T-cell (primary cell): ENCODE measurements at regions not wholly inside any gene's neighbourhood (a gene's known extent, or its start where the extent isn't known, plus 50 kb on each side); places are given as distances from the start of the nearest gene placed in this dataset.
A peak's percentile ranks its signal among the peaks of the same experiment; 100 is the strongest.

Experiments used
- ATAC-seq, 4 experiments: fragments of 200-7000 bp in 3 of 4; fragments of 150-1000 bp in 1 of 4; cut with Tn5 transposase; replicated peaks in 1 of 4; 1 replicate in 3 of 4; 2 replicates in 1 of 4; pipeline ENCODE4 v1.10.0; 2021; ENCODE audit warnings: moderate library complexity in 3 of 4, mild to moderate bottlenecking in 2 of 4, moderate number of reproducible peaks in 1 of 4
- CTCF ChIA-PET, 2 donors: fragments of 300-600 bp; sonication (Branson Sonifier 250); formaldehyde crosslinking; loops; one replicate each; lab custom pipeline; 2022; ENCODE audit warnings: antibody characterized with exemption in 2 of 2; lab: Charles Lee
- POLR2A ChIA-PET, 2 donors: fragments of 300-600 bp; sonication (Branson Sonifier 250); formaldehyde crosslinking; loops; one replicate each; lab custom pipeline; 2022; ENCODE audit warnings: antibody characterized with exemption in 2 of 2; lab: Charles Lee
- DNase-seq, 35 experiments: peaks; one replicate each; pipeline versions ENCODE4 v3.0.0 to v3.0.0-alpha.2; 2013 to 2023
- H3K27ac ChIP-seq: one replicate; pipeline ENCODE4 v1.5.1; 2013; ENCODE audit warnings: low read length
- H3K27me3 ChIP-seq, 2 experiments: replicated peaks in 1 of 2; 1 replicate in 1 of 2; 2 replicates in 1 of 2; pipeline versions ENCODE4 v1.6.1 to v1.7.0; 2013; ENCODE audit warnings: low read length in 1 of 2, mixed read lengths in 1 of 2; ENCODE audit not compliant: control insufficient read depth in 2 of 2, insufficient read depth in 2 of 2; ENCODE audit errors: extremely low read depth in 1 of 2
- H3K36me3 ChIP-seq, 2 donors: 1 replicate in 1 of 2; 2 replicates in 1 of 2; pipeline versions ENCODE4 v1.6.1 to v1.7.0; 2013; ENCODE audit warnings: low read length in 1 of 2; ENCODE audit not compliant: control insufficient read depth in 2 of 2, insufficient read depth in 1 of 2; ENCODE audit errors: extremely low read depth in 1 of 2
- H3K4me1 ChIP-seq, 2 experiments: 1 replicate in 1 of 2; 2 replicates in 1 of 2; pipeline versions ENCODE4 v1.6.1 to v1.7.0; 2013; ENCODE audit warnings: low read length in 2 of 2, mixed read lengths in 1 of 2; ENCODE audit not compliant: insufficient read depth in 2 of 2, control insufficient read depth in 1 of 2; ENCODE audit errors: extremely low read depth in 1 of 2
- H3K4me3 ChIP-seq, 2 donors: 1 replicate in 1 of 2; 2 replicates in 1 of 2; pipeline versions ENCODE4 v1.5.1 to v1.7.0; 2013; ENCODE audit warnings: mild to moderate bottlenecking in 2 of 2, low read length in 1 of 2, moderate library complexity in 1 of 2; ENCODE audit not compliant: control insufficient read depth in 1 of 2; ENCODE audit errors: extremely low read depth in 1 of 2
- H3K9me3 ChIP-seq: 2 replicates; pipeline ENCODE4 v1.7.0; 2013
- H3K27ac Mint-ChIP-seq, 2 donors: one replicate each; pipeline ENCODE4 v1.8.0; 2020 to 2021; ENCODE audit warnings: mild to moderate bottlenecking in 2 of 2, mixed read lengths in 2 of 2
- H3K27me3 Mint-ChIP-seq, 2 donors: one replicate each; pipeline ENCODE4 v1.8.0; 2021 to 2022; ENCODE audit warnings: mixed read lengths in 2 of 2
- H3K36me3 Mint-ChIP-seq: one replicate; pipeline ENCODE4 v1.8.0; 2021; ENCODE audit warnings: mixed read lengths
- H3K4me1 Mint-ChIP-seq, 3 donors: one replicate each; pipeline ENCODE4 v1.8.0; 2020 to 2022; ENCODE audit warnings: mixed read lengths in 3 of 3, mild to moderate bottlenecking in 1 of 3
- H3K4me3 Mint-ChIP-seq, 3 donors: one replicate each; pipeline ENCODE4 v1.8.0; 2020 to 2022; ENCODE audit warnings: mild to moderate bottlenecking in 3 of 3, mixed read lengths in 3 of 3, moderate library complexity in 3 of 3
- H3K9me3 Mint-ChIP-seq, 3 donors: one replicate each; pipeline ENCODE4 v1.8.0; 2020 to 2022; ENCODE audit warnings: mixed read lengths in 3 of 3
- WGBS: methylation state at CpG from one replicate; pipeline ENCODE4 v1.1.5; 2013; ENCODE audit warnings: missing lambda C conversion rate; ENCODE audit not compliant: insufficient coverage; 5-methylcytosine and 5-hydroxymethylcytosine counted together

GRCh38 chr2:8522687-8523086, 159.2 kb upstream of the ID2 start:
- Histone ChIP-seq H3K9me3 (no peaks in the 10 kb centered on the region), H3K36me3 (no peaks in the 10 kb centered on the region), H3K4me3 (no peak overlapping the region), H3K27ac (peak overlapping the region; percentile 42), H3K4me1 (peaks cover 2 to 72% of the 10 kb centered on the region in 2 experiments), H3K27me3 (no peaks in the 10 kb centered on the region)
- peak in 1 of 35 experiments; percentile 35 for DNase-seq
- Mint-ChIP-seq H3K9me3 (no peaks in the 10 kb centered on the region), H3K36me3 (no peaks in the 10 kb centered on the region), H3K4me1 (peaks cover 26 to 69% (median 31%) of the 10 kb centered on the region in 3 donors), H3K27ac (peak overlapping the region; percentile 77 to 82), H3K27me3 (no peaks in the 10 kb centered on the region), H3K4me3 (peak overlapping the region in 1 of 3 donors; percentile 64)
- ATAC-seq: peak in 3 of 4 experiments; percentile 33 to 64 (median 46)
- 30% methylated on average over 2 of the region's 2 CpGs for WGBS
- ChIA-PET POLR2A (no interaction called here), CTCF (interaction anchor here (1.0 kb wide), 2 partner anchors 17 to 25 kb away, joined by 3 read pairs; no protein-coding TSS in a partner anchor)

GRCh38 chr2:8524388-8524787, 157.5 kb upstream of the ID2 start:
- H3K27ac ChIP-seq: no peak overlapping the region
- peaks cover 2 to 56% of the 10 kb centered on the region in 2 experiments for H3K4me1 ChIP-seq
- no peaks in the 10 kb centered on the region for H3K27me3 Mint-ChIP-seq
- no peaks in the 10 kb centered on the region for H3K36me3 Mint-ChIP-seq
- no peak overlapping the region for H3K4me3 Mint-ChIP-seq
- CTCF ChIA-PET: no interaction called here
- H3K27me3 ChIP-seq: no peaks in the 10 kb centered on the region
- no peaks in the 10 kb centered on the region for H3K9me3 ChIP-seq
- POLR2A ChIA-PET: no interaction called here
- no peak overlapping the region for H3K27ac Mint-ChIP-seq
- H3K4me3 ChIP-seq: no peak overlapping the region
- H3K4me1 Mint-ChIP-seq: peaks cover 26 to 58% (median 28%) of the 10 kb centered on the region in 3 donors
- WGBS: 100% methylated on average over 8 of the region's 9 CpGs
- H3K36me3 ChIP-seq: no peaks in the 10 kb centered on the region
- no peaks in the 10 kb centered on the region for H3K9me3 Mint-ChIP-seq
- DNase-seq: no peak
- no peak for ATAC-seq

GRCh38 chr2:8524823-8525222, 157.0 kb upstream of the ID2 start:
- CTCF ChIA-PET: no interaction called here
- Histone ChIP-seq H3K27me3 (no peaks in the 10 kb centered on the region), H3K36me3 (no peaks in the 10 kb centered on the region), H3K4me1 (peaks cover 2 to 51% of the 10 kb centered on the region in 2 experiments), H3K9me3 (no peaks in the 10 kb centered on the region), H3K4me3 (no peak overlapping the region), H3K27ac (no peak overlapping the region)
- ATAC-seq: no peak
- POLR2A ChIA-PET: no interaction called here
- Mint-ChIP-seq H3K27me3 (no peaks in the 10 kb centered on the region), H3K4me1 (peaks cover 26 to 56% (median 28%) of the 10 kb centered on the region in 3 donors), H3K36me3 (no peaks in the 10 kb centered on the region), H3K9me3 (no peaks in the 10 kb centered on the region), H3K27ac (no peak overlapping the region), H3K4me3 (no peak overlapping the region)
- WGBS: 99% methylated on average over 8 of the region's 8 CpGs
- DNase-seq: no peak

GRCh38 chr2:8525236-8525581, 156.6 kb upstream of the ID2 start:
- Histone ChIP-seq H3K4me1 (peaks cover 2 to 48% of the 10 kb centered on the region in 2 experiments), H3K27ac (no peak overlapping the region), H3K27me3 (no peaks in the 10 kb centered on the region), H3K4me3 (no peak overlapping the region), H3K9me3 (no peaks in the 10 kb centered on the region), H3K36me3 (no peaks in the 10 kb centered on the region)
- H3K27me3 Mint-ChIP-seq: no peaks in the 10 kb centered on the region
- POLR2A ChIA-PET: no interaction called here
- CTCF ChIA-PET: no interaction called here
- peaks cover 26 to 52% (median 28%) of the 10 kb centered on the region in 3 donors for H3K4me1 Mint-ChIP-seq
- H3K4me3 Mint-ChIP-seq: no peak overlapping the region
- no peak overlapping the region for H3K27ac Mint-ChIP-seq
- no peak for DNase-seq
- WGBS: 100% methylated on average over 5 of the region's 7 CpGs
- no peaks in the 10 kb centered on the region for H3K36me3 Mint-ChIP-seq
- no peaks in the 10 kb centered on the region for H3K9me3 Mint-ChIP-seq
- no peak for ATAC-seq

GRCh38 chr2:8525582-8526402, 156.1 kb upstream of the ID2 start:
- ChIA-PET POLR2A (interaction anchor here in 1 of 2 donors (0.6 kb wide), 1 partner anchor 359 kb away, joined by 3 read pairs; no protein-coding TSS in a partner anchor), CTCF (no interaction called here)
- Mint-ChIP-seq H3K27ac (no peak overlapping the region), H3K4me3 (no peak overlapping the region), H3K9me3 (no peaks in the 10 kb centered on the region), H3K27me3 (no peaks in the 10 kb centered on the region), H3K36me3 (no peaks in the 10 kb centered on the region), H3K4me1 (peaks cover 22 to 46% (median 28%) of the 10 kb centered on the region in 3 donors)
- Histone ChIP-seq H3K4me3 (no peak overlapping the region), H3K9me3 (no peaks in the 10 kb centered on the region), H3K4me1 (peaks cover 2 to 44% of the 10 kb centered on the region in 2 experiments), H3K27me3 (no peaks in the 10 kb centered on the region), H3K36me3 (no peaks in the 10 kb centered on the region), H3K27ac (no peak overlapping the region)
- 61% methylated on average over 12 of the region's 14 CpGs for WGBS
- ATAC-seq: no peak
- DNase-seq: peak in 4 of 35 experiments; percentile 10 to 37 (median 22)

GRCh38 chr2:8526403-8526696, 155.5 kb upstream of the ID2 start:
- H3K27ac ChIP-seq: no peak overlapping the region
- no peak overlapping the region for H3K4me3 Mint-ChIP-seq
- DNase-seq (no peak), ATAC-seq (no peak)
- H3K4me3 ChIP-seq: no peak overlapping the region
- peaks cover 0 to 5% (median 5%) of the 10 kb centered on the region in 3 donors for H3K9me3 Mint-ChIP-seq
- peaks cover 22 to 40% (median 27%) of the 10 kb centered on the region in 3 donors for H3K4me1 Mint-ChIP-seq
- no peak overlapping the region for H3K27ac Mint-ChIP-seq
- CTCF ChIA-PET: no interaction called here
- H3K27me3 ChIP-seq: no peaks in the 10 kb centered on the region
- POLR2A ChIA-PET: interaction anchor here in 1 of 2 donors (0.6 kb wide), 1 partner anchor 359 kb away, joined by 3 read pairs; no protein-coding TSS in a partner anchor
- no peaks in the 10 kb centered on the region for H3K36me3 ChIP-seq
- H3K27me3 Mint-ChIP-seq: no peaks in the 10 kb centered on the region
- peaks cover 2 to 39% of the 10 kb centered on the region in 2 experiments for H3K4me1 ChIP-seq
- WGBS: no CpG with 5 or more reads among the region's 3 CpGs
- H3K36me3 Mint-ChIP-seq: no peaks in the 10 kb centered on the region
- no peaks in the 10 kb centered on the region for H3K9me3 ChIP-seq
